ENCODE measurements at regions not wholly inside any gene's neighbourhood (a gene's known extent, or its start where the extent isn't known, plus 50 kb on each side); places are given as distances from the start of the nearest gene placed in this dataset.

- no peak for TF ChIP-seq CTCF (conservative IDR thresholded peaks at IDR 0.05; ENCODE audit: low read depth, low read length)
- no peak for TF ChIP-seq EZH2 (IDR thresholded peaks at IDR 0.05; ENCODE audit: borderline replicate concordance, low read depth, low read length, poor library complexity, severe bottlenecking)
Observed at GRCh38 chr3:94779699-94780098, 716.8 kb downstream of the NSUN3 start.

Data from A673 (cell line).